Vagina (tissue), 2 donors: ENCODE measurements at regions not wholly inside any gene's neighbourhood (a gene's known extent, or its start where the extent isn't known, plus 50 kb on each side); places are given as distances from the start of the nearest gene placed in this dataset.

Experiments
- CTCF ChIP-seq, 3 experiments: fragments of 450-650 bp in 2 of 3; fragments of 200-600 bp in 1 of 3; sonication (generic) in 1 of 3; IDR thresholded peaks; one replicate each; pipeline ENCODE4 v1.5.1; 2017 to 2019; ENCODE audit warnings: antibody characterized with exemption in 3 of 3, mild to moderate bottlenecking in 2 of 3, moderate library complexity in 2 of 3
- POLR2A ChIP-seq, 2 donors: fragments of 450-650 bp; IDR thresholded peaks; one replicate each; pipeline ENCODE4 v1.6.1; 2017; ENCODE audit warnings: antibody characterized with exemption in 2 of 2, mild to moderate bottlenecking in 2 of 2, moderate library complexity in 2 of 2
- POLR2AphosphoS5 ChIP-seq, 2 donors: sonication (generic); formaldehyde crosslinking; IDR thresholded peaks; one replicate each; pipeline ENCODE4 v1.9.0; 2017; ENCODE audit warnings: antibody characterized with exemption in 2 of 2, mild to moderate bottlenecking in 2 of 2, low read depth in 1 of 2; ENCODE audit not compliant: insufficient read depth in 1 of 2

GRCh38 chr5:86737579-86737978, 119.8 kb downstream of the COX7C start:
- TF ChIP-seq CTCF (IDR thresholded peaks at IDR 0.05): no peak
- no peak for TF ChIP-seq POLR2AphosphoS5 (IDR thresholded peaks at IDR 0.05; ENCODE audit: insufficient read depth in 1 of 2, low read depth in 1 of 2)
- TF ChIP-seq POLR2A (IDR thresholded peaks at IDR 0.05): no peak
